ENCODE measurements at regions not wholly inside any gene's neighbourhood (a gene's known extent, or its start where the extent isn't known, plus 50 kb on each side); places are given as distances from the start of the nearest gene placed in this dataset.

DNA sequence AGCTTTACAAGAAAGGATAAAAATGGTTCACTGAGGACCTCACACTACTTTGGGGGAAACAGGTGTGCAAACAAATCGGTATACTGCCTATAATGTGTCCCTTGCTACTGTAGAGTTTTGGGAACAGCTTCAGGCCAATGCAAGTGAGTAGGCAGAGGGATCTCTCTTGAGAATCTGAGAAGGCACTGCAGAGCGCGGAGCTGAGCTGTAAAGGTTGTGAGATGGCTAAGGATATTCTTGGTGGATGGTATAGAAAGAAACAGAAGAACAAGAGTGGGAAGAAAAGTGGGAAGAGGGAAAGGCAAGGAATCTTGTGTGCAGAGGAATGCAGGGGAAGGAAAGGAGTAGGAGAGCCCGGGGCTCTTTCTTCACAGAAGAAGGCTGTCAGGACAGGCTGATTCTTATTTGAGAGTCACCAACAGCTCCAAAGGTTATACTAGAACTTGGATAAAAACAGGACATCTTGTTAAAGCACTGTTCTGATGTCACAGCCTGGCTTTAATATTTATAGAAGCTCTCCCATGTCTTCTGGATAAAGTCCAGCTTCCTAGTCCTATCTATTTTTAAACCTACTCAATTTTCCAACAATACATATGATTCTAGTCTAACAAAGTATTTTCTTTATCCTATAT, 985.6 kb upstream of the HS3ST1 start:
- Histone ChIP-seq H3K36me3 (ENCODE audit: insufficient read depth, low read length) (no peaks in the 10 kb centered on the region), H3K4me2 (ENCODE audit: low read length) (no peak overlapping the region), H3K9ac (ENCODE audit: low read length) (no peak overlapping the region), H3K79me2 (replicated peaks; ENCODE audit: insufficient read depth, low read length) (no peaks in the 10 kb centered on the region), H2AFZ (ENCODE audit: low read depth, low read length) (no peak overlapping the region), H3K27ac (ENCODE audit: low read length) (no peak overlapping the region), H3F3A (ENCODE audit: insufficient read depth, low read length, poor library complexity, severe bottlenecking) (no peaks in the 10 kb centered on the region), H3K4me3 (ENCODE audit: low read length) (no peak overlapping the region), H3K9me2 (ENCODE audit: insufficient read depth, low read length) (no peaks in the 10 kb centered on the region), H3K27me3 (ENCODE audit: insufficient read depth, low read depth, low read length) (no peaks in the 10 kb centered on the region), H4K20me1 (ENCODE audit: insufficient read depth) (no peaks in the 10 kb centered on the region), H3K9me3 (ENCODE audit: low read length) (no peaks in the 10 kb centered on the region)
- TF ChIP-seq RAD21 (conservative IDR thresholded peaks at IDR 0.05) (no peak), POLR2AphosphoS5 (IDR thresholded peaks at IDR 0.05) (no peak), MXI1 (conservative IDR thresholded peaks at IDR 0.05; ENCODE audit: poor library complexity, severe bottlenecking) (no peak), EP300 (conservative IDR thresholded peaks at IDR 0.05; ENCODE audit: poor library complexity, severe bottlenecking) (no peak), SMC3 (conservative IDR thresholded peaks at IDR 0.05; ENCODE audit: poor library complexity) (no peak), TAF1 (IDR thresholded peaks at IDR 0.05; ENCODE audit: low read depth) (no peak), EZH2 (IDR thresholded peaks at IDR 0.05; ENCODE audit: borderline replicate concordance, insufficient read depth, low read length, poor library complexity, severe bottlenecking) (no peak)
- TF ChIP-seq, protein P1, sequence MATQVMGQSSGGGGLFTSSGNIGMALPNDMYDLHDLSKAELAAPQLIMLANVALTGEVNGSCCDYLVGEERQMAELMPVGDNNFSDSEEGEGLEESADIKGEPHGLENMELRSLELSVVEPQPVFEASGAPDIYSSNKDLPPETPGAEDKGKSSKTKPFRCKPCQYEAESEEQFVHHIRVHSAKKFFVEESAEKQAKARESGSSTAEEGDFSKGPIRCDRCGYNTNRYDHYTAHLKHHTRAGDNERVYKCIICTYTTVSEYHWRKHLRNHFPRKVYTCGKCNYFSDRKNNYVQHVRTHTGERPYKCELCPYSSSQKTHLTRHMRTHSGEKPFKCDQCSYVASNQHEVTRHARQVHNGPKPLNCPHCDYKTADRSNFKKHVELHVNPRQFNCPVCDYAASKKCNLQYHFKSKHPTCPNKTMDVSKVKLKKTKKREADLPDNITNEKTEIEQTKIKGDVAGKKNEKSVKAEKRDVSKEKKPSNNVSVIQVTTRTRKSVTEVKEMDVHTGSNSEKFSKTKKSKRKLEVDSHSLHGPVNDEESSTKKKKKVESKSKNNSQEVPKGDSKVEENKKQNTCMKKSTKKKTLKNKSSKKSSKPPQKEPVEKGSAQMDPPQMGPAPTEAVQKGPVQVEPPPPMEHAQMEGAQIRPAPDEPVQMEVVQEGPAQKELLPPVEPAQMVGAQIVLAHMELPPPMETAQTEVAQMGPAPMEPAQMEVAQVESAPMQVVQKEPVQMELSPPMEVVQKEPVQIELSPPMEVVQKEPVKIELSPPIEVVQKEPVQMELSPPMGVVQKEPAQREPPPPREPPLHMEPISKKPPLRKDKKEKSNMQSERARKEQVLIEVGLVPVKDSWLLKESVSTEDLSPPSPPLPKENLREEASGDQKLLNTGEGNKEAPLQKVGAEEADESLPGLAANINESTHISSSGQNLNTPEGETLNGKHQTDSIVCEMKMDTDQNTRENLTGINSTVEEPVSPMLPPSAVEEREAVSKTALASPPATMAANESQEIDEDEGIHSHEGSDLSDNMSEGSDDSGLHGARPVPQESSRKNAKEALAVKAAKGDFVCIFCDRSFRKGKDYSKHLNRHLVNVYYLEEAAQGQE (IDR thresholded peaks at IDR 0.05; ENCODE audit: borderline replicate concordance): no peak
- TF ChIP-seq, protein P2, sequence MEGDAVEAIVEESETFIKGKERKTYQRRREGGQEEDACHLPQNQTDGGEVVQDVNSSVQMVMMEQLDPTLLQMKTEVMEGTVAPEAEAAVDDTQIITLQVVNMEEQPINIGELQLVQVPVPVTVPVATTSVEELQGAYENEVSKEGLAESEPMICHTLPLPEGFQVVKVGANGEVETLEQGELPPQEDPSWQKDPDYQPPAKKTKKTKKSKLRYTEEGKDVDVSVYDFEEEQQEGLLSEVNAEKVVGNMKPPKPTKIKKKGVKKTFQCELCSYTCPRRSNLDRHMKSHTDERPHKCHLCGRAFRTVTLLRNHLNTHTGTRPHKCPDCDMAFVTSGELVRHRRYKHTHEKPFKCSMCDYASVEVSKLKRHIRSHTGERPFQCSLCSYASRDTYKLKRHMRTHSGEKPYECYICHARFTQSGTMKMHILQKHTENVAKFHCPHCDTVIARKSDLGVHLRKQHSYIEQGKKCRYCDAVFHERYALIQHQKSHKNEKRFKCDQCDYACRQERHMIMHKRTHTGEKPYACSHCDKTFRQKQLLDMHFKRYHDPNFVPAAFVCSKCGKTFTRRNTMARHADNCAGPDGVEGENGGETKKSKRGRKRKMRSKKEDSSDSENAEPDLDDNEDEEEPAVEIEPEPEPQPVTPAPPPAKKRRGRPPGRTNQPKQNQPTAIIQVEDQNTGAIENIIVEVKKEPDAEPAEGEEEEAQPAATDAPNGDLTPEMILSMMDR (IDR thresholded peaks at IDR 0.05; ENCODE audit: poor library complexity, severe bottlenecking): no peak

DNA sequence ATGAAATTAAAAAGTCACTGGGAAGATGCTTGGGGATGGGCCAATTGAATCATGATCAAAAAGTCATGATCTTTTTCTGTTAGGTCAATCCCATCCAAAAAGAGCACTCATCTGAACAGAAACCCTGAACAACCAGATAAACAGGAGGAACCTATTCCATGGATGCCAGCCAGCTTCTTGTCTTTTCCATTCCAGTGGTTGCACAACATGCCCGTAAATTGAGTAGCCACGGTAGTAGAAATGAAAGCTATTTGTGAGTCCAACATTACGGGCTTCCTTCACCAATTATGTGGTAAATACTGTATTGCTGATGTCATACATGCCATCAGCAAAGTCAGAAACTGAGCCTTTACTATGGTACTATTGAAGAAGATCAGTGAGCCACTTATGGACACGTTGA, 982.4 kb upstream of the HS3ST1 start:
- no peaks in the 10 kb centered on the region for H3K27me3 ChIP-seq (ENCODE audit: insufficient read depth, low read depth, low read length)
- no peaks in the 10 kb centered on the region for H4K20me1 ChIP-seq (ENCODE audit: insufficient read depth)
- no peaks in the 10 kb centered on the region for H3K9me3 ChIP-seq (ENCODE audit: low read length)
- no peak overlapping the region for H3K4me2 ChIP-seq (ENCODE audit: low read length)
- H3F3A ChIP-seq (ENCODE audit: insufficient read depth, low read length, poor library complexity, severe bottlenecking): no peaks in the 10 kb centered on the region
- H3K9me2 ChIP-seq (ENCODE audit: insufficient read depth, low read length): no peaks in the 10 kb centered on the region
- TF ChIP-seq RAD21 (conservative IDR thresholded peaks at IDR 0.05): no peak
- TF ChIP-seq EP300 (conservative IDR thresholded peaks at IDR 0.05; ENCODE audit: poor library complexity, severe bottlenecking): no peak
- TF ChIP-seq TAF1 (IDR thresholded peaks at IDR 0.05; ENCODE audit: low read depth): no peak
- TF ChIP-seq, protein P1 (IDR thresholded peaks at IDR 0.05; ENCODE audit: borderline replicate concordance): no peak
- TF ChIP-seq MXI1 (conservative IDR thresholded peaks at IDR 0.05; ENCODE audit: poor library complexity, severe bottlenecking): no peak
- no peak for TF ChIP-seq EZH2 (IDR thresholded peaks at IDR 0.05; ENCODE audit: borderline replicate concordance, insufficient read depth, low read length, poor library complexity, severe bottlenecking)
- no peak for TF ChIP-seq POLR2AphosphoS5 (IDR thresholded peaks at IDR 0.05)
- TF ChIP-seq, protein P2 (IDR thresholded peaks at IDR 0.05; ENCODE audit: poor library complexity, severe bottlenecking): no peak
- no peak for TF ChIP-seq SMC3 (conservative IDR thresholded peaks at IDR 0.05; ENCODE audit: poor library complexity)
- H3K9ac ChIP-seq (ENCODE audit: low read length): no peak overlapping the region
- H3K79me2 ChIP-seq (replicated peaks; ENCODE audit: insufficient read depth, low read length): no peaks in the 10 kb centered on the region
- no peaks in the 10 kb centered on the region for H3K36me3 ChIP-seq (ENCODE audit: insufficient read depth, low read length)
- H2AFZ ChIP-seq (ENCODE audit: low read depth, low read length): no peak overlapping the region
- no peak overlapping the region for H3K27ac ChIP-seq (ENCODE audit: low read length)
- no peak overlapping the region for H3K4me3 ChIP-seq (ENCODE audit: low read length)
